ENCODE measurements at regions not wholly inside any gene's neighbourhood (a gene's known extent, or its start where the extent isn't known, plus 50 kb on each side); places are given as distances from the start of the nearest gene placed in this dataset.

DNA sequence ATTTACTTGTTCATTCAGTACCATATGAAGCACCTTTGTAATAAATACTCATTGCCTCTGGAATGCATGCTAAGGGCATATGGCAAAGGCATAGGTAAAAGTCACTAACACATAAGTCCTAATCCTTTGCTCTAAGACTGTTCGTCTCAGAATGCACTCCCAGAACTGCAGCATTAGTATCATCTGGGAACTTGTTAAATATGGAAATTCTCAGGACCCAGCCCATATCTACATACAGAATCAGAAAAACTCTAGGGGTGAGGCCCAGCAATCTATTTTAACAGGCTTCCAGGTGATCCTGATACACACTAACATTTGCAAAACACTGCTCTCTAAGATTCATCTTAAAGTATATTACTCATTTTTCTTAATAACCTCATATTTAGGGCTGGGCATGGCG lies 113.8 kb upstream of the CDH6 start:
- ChIA-PET CTCF (no interaction called here), POLR2A (no interaction called here)
- Histone ChIP-seq H3K27ac (ENCODE audit: low read depth, low read length) (no peak overlapping the region), H3K27me3 (ENCODE audit: control insufficient read depth, insufficient read depth, low read length) (no peaks in the 10 kb centered on the region), H3K4me3 (ENCODE audit: low read depth, low read length) (no peak overlapping the region), H3K9me3 (ENCODE audit: control insufficient read depth, insufficient read depth, low read length) (no peaks in the 10 kb centered on the region)
- TF ChIP-seq, protein P1, sequence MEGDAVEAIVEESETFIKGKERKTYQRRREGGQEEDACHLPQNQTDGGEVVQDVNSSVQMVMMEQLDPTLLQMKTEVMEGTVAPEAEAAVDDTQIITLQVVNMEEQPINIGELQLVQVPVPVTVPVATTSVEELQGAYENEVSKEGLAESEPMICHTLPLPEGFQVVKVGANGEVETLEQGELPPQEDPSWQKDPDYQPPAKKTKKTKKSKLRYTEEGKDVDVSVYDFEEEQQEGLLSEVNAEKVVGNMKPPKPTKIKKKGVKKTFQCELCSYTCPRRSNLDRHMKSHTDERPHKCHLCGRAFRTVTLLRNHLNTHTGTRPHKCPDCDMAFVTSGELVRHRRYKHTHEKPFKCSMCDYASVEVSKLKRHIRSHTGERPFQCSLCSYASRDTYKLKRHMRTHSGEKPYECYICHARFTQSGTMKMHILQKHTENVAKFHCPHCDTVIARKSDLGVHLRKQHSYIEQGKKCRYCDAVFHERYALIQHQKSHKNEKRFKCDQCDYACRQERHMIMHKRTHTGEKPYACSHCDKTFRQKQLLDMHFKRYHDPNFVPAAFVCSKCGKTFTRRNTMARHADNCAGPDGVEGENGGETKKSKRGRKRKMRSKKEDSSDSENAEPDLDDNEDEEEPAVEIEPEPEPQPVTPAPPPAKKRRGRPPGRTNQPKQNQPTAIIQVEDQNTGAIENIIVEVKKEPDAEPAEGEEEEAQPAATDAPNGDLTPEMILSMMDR (IDR thresholded peaks at IDR 0.05; ENCODE audit: low read depth, low read length) = no peak
- no peak for DNase-seq (ENCODE audit: low read depth, low spot score)

DNA sequence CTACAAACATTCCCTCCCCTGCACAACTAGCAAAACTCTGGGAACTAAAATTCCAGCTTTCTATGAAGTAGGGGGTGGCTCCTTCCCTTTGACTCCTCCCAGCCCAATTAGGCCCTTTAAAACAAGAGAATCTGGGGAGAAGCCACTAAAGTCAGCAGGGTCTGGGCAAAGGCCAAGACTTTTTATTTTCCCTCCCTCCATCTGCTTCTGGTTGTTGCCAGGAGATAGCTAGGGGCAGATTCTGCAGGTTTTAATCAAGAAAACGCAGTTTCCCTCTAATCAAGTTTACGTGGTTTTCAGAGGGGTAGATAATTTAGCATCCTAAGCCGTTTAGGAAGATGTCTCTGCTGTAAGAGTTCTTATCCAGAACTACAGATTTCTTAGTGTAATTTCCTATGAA lies 114.5 kb upstream of the CDH6 start:
- ChIA-PET POLR2A (no interaction called here), CTCF (interaction anchor here (0.5 kb wide), 1 partner anchor 135 kb away, joined by 5 read pairs; no protein-coding TSS in a partner anchor)
- Histone ChIP-seq H3K4me3 (ENCODE audit: low read depth, low read length) (no peak overlapping the region), H3K27ac (ENCODE audit: low read depth, low read length) (no peak overlapping the region), H3K27me3 (ENCODE audit: control insufficient read depth, insufficient read depth, low read length) (no peaks in the 10 kb centered on the region), H3K9me3 (ENCODE audit: control insufficient read depth, insufficient read depth, low read length) (peaks cover 3% of the 10 kb centered on the region; the same call in 1 of the 2 replicates)
- TF ChIP-seq, protein P1 (IDR thresholded peaks at IDR 0.05; ENCODE audit: low read depth, low read length) = no peak
- DNase-seq (ENCODE audit: low read depth, low spot score) = no peak

DNA sequence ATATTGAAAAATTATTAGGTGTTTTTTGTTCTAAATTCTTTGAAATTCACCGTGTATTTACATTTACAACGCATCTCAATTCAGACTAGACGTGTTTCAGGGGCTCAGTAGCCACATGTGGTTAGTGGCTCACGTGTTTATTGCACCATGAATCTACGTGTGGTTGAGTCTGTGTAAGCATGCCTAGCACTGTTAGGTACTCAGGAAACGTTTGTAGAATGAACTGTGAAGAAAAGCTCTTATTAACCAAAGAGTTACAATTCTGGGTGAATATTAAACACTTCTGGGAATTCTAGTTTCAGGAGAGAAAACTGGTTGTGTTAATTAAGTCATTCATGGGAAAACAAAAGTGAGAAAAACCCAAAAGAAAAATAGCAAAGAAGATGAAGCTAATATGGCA lies 117.5 kb upstream of the CDH6 start:
- POLR2A ChIA-PET = no interaction called here
- CTCF ChIA-PET = no interaction called here
- peaks cover 3% of the 10 kb centered on the region; the same call in 1 of the 2 replicates for H3K9me3 ChIP-seq (ENCODE audit: control insufficient read depth, insufficient read depth, low read length)
- H3K4me3 ChIP-seq (ENCODE audit: low read depth, low read length) = no peak overlapping the region
- TF ChIP-seq, protein P1 (IDR thresholded peaks at IDR 0.05; ENCODE audit: low read depth, low read length) = no peak
- no peak overlapping the region for H3K27ac ChIP-seq (ENCODE audit: low read depth, low read length)
- H3K27me3 ChIP-seq (ENCODE audit: control insufficient read depth, insufficient read depth, low read length) = no peaks in the 10 kb centered on the region
- DNase-seq (ENCODE audit: low read depth, low spot score) = no peak

DNA sequence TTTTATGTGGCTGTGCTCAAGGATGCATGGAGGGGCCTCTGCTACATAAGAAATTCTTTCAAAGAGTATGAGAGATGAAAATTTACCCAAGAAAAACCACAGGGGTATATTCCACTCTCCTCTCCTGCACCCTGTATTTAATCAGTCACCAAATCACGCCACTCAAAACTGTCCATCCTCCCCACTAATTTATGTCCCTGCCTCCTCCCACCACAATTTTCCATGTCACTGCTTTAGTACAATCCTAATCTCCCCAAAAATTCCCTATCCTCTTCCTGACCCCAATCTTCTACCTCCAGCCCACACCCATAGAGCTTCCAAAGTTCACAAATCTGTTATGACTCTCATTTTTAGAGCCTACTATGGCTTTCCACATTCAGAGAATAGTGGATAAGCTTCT lies 125.2 kb upstream of the CDH6 start:
- Histone ChIP-seq H3K27me3 (ENCODE audit: control insufficient read depth, insufficient read depth, low read length) (no peaks in the 10 kb centered on the region), H3K27ac (ENCODE audit: low read depth, low read length) (no peak overlapping the region), H3K4me3 (ENCODE audit: low read depth, low read length) (no peak overlapping the region), H3K9me3 (ENCODE audit: control insufficient read depth, insufficient read depth, low read length) (no peaks in the 10 kb centered on the region)
- POLR2A ChIA-PET = no interaction called here
- CTCF ChIA-PET = no interaction called here
- TF ChIP-seq, protein P1 (IDR thresholded peaks at IDR 0.05; ENCODE audit: low read depth, low read length) = no peak
- no peak for DNase-seq (ENCODE audit: low read depth, low spot score)

DNA sequence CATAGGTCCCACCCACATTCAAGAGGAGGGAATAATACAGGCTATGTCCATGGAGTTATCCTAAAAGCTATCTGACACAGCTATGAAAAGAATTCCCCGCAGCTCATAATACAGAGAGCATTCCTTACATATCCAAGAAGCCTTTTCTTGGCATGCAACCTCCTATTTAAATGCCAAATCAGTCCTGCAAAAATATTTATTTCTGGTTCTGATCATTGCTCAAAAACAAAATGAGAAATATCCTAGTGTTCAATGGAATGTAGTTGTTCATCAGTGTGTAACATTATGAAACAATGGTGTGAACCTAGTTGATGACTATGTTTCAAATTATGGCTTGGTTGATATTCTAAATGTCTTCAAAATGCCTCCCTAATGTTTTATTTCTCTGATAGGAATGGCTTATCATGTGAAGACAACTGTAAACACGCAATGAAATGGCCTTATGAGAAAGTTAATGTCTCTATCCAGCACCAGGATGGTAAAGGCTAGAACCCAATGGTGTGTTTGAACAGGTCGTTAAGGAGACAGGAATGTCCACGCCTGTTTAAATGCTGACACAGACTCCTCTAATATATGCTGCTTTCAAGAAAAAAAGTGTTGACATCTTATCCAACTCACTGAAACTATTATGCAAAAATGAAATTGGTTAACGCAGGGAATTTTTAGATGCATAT lies 126.7 kb upstream of the CDH6 start:
- POLR2A ChIA-PET = no interaction called here
- Histone ChIP-seq H3K27ac (ENCODE audit: low read depth, low read length) (no peak overlapping the region), H3K27me3 (ENCODE audit: control insufficient read depth, insufficient read depth, low read length) (no peaks in the 10 kb centered on the region), H3K4me3 (ENCODE audit: low read depth, low read length) (no peak overlapping the region), H3K9me3 (ENCODE audit: control insufficient read depth, insufficient read depth, low read length) (no peaks in the 10 kb centered on the region)
- TF ChIP-seq, protein P1 (IDR thresholded peaks at IDR 0.05; ENCODE audit: low read depth, low read length) = no peak
- CTCF ChIA-PET = interaction anchor here (0.9 kb wide), 1 partner anchor 120 kb away, joined by 3 read pairs; no protein-coding TSS in a partner anchor
- DNase-seq (ENCODE audit: low read depth, low spot score) = peak; percentile 4
